Osteoblast (primary cell): ENCODE measurements at regions not wholly inside any gene's neighbourhood (a gene's known extent, or its start where the extent isn't known, plus 50 kb on each side); places are given as distances from the start of the nearest gene placed in this dataset.

ENCODE experiments used
- DNase-seq: peaks from one replicate; pipeline ENCODE4 v3.0.0; 2011; ENCODE audit warnings: low spot score, mixed read lengths; ENCODE audit not compliant: insufficient read length; ENCODE audit errors: missing footprints
- H2AFZ ChIP-seq: 2 replicates; pipeline ENCODE4 v1.6.0; 2011; ENCODE audit warnings: mild to moderate bottlenecking, low read length
- H3K27ac ChIP-seq: 2 replicates; pipeline ENCODE4 v1.5.1; 2011; ENCODE audit warnings: mild to moderate bottlenecking, low read depth, low read length, moderate library complexity
- H3K27me3 ChIP-seq: 2 replicates; pipeline ENCODE4 v1.6.0; 2012; ENCODE audit warnings: mild to moderate bottlenecking, control low read depth, inconsistent platforms, low read length, moderate library complexity; ENCODE audit not compliant: insufficient read depth
- H3K36me3 ChIP-seq: 2 replicates; pipeline ENCODE4 v1.5.1; 2011; ENCODE audit warnings: mild to moderate bottlenecking, low read length, control low read depth, moderate library complexity; ENCODE audit not compliant: insufficient read depth
- H3K4me1 ChIP-seq: 2 replicates; pipeline ENCODE4 v1.5.1; 2011; ENCODE audit warnings: mild to moderate bottlenecking, low read length, control low read depth, moderate library complexity; ENCODE audit not compliant: insufficient read depth
- H3K4me2 ChIP-seq: 2 replicates; pipeline ENCODE4 v1.6.0; 2011; ENCODE audit warnings: mild to moderate bottlenecking, low read length; ENCODE audit not compliant: insufficient read depth
- H3K4me3 ChIP-seq: fragments of 200-600 bp; sonication (generic); 3 replicates; pipeline ENCODE4 v1.5.1; 2012; ENCODE audit warnings: mild to moderate bottlenecking, low read length, inconsistent platforms; ENCODE audit not compliant: insufficient read depth
- H3K79me2 ChIP-seq: 2 replicates; pipeline ENCODE4 v1.6.0; 2012; ENCODE audit warnings: mild to moderate bottlenecking, low read length, control low read depth, inconsistent platforms; ENCODE audit not compliant: insufficient read depth
- H3K9me3 ChIP-seq: 2 replicates; pipeline ENCODE4 v1.5.1; 2011; ENCODE audit warnings: low read depth, low read length, control low read depth
- H4K20me1 ChIP-seq: 2 replicates; pipeline ENCODE4 v1.6.0; 2012; ENCODE audit warnings: mild to moderate bottlenecking, low read length, control low read depth; ENCODE audit not compliant: insufficient read depth
- TF ChIP-seq, protein P1 (sequence below): IDR thresholded peaks from 2 replicates; pipeline ENCODE4 v1.5.1; 2011; ENCODE audit warnings: mild to moderate bottlenecking, low read depth, low read length, moderate library complexity; ENCODE audit errors: extremely low read depth

DNA sequence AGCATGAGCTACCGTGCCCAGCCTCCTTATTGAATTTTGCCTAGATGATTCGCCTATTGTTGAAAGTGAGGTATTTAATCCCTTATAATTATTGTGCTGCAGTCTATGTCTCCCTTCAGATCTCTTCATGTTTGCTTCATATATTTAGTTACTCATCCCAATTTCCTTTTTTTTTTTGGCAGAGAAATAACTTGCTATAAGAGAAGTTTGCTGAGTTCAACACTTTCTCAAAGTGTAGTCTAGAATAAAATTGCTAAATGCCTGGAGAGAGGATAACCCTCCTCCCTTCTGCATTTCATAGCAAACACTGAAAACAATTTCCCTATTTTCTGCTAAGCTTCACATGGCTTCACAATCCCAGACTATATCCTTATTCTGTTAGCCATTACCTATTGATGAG lies 136.6 kb upstream of the CD180 start:
- Histone ChIP-seq H3K4me2 (no peak overlapping the region), H3K4me1 (no peaks in the 10 kb centered on the region), H2AFZ (no peak overlapping the region), H3K79me2 (no peaks in the 10 kb centered on the region), H3K27me3 (no peaks in the 10 kb centered on the region), H3K4me3 (no peak overlapping the region), H3K27ac (no peak overlapping the region), H3K9me3 (no peaks in the 10 kb centered on the region), H4K20me1 (no peaks in the 10 kb centered on the region), H3K36me3 (no peaks in the 10 kb centered on the region)
- no peak for DNase-seq
- TF ChIP-seq, protein P1, sequence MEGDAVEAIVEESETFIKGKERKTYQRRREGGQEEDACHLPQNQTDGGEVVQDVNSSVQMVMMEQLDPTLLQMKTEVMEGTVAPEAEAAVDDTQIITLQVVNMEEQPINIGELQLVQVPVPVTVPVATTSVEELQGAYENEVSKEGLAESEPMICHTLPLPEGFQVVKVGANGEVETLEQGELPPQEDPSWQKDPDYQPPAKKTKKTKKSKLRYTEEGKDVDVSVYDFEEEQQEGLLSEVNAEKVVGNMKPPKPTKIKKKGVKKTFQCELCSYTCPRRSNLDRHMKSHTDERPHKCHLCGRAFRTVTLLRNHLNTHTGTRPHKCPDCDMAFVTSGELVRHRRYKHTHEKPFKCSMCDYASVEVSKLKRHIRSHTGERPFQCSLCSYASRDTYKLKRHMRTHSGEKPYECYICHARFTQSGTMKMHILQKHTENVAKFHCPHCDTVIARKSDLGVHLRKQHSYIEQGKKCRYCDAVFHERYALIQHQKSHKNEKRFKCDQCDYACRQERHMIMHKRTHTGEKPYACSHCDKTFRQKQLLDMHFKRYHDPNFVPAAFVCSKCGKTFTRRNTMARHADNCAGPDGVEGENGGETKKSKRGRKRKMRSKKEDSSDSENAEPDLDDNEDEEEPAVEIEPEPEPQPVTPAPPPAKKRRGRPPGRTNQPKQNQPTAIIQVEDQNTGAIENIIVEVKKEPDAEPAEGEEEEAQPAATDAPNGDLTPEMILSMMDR: no peak

- no peak overlapping the region for H2AFZ ChIP-seq
- TF ChIP-seq, protein P1: no peak
- no peaks in the 10 kb centered on the region for H3K36me3 ChIP-seq
- no peaks in the 10 kb centered on the region for H3K4me1 ChIP-seq
- no peak overlapping the region for H3K4me2 ChIP-seq
- H3K79me2 ChIP-seq: no peaks in the 10 kb centered on the region
- no peaks in the 10 kb centered on the region for H3K9me3 ChIP-seq
- no peak overlapping the region for H3K27ac ChIP-seq
- no peaks in the 10 kb centered on the region for H4K20me1 ChIP-seq
- no peak overlapping the region for H3K4me3 ChIP-seq
- H3K27me3 ChIP-seq: no peaks in the 10 kb centered on the region
- DNase-seq: no peak
Observed at GRCh38 chr5:67331296-67331925, 134.8 kb upstream of the CD180 start.

- Histone ChIP-seq H3K79me2 (no peaks in the 10 kb centered on the region), H4K20me1 (no peaks in the 10 kb centered on the region), H3K4me1 (peaks cover 6% of the 10 kb centered on the region), H3K27me3 (no peaks in the 10 kb centered on the region), H3K27ac (no peak overlapping the region), H3K4me2 (no peak overlapping the region), H3K9me3 (no peaks in the 10 kb centered on the region), H3K4me3 (no peak overlapping the region), H2AFZ (no peak overlapping the region), H3K36me3 (no peaks in the 10 kb centered on the region)
- DNase-seq: no peak
- TF ChIP-seq, protein P1: no peak
Observed at GRCh38 chr5:67319935-67320725, 123.5 kb upstream of the CD180 start.

DNA sequence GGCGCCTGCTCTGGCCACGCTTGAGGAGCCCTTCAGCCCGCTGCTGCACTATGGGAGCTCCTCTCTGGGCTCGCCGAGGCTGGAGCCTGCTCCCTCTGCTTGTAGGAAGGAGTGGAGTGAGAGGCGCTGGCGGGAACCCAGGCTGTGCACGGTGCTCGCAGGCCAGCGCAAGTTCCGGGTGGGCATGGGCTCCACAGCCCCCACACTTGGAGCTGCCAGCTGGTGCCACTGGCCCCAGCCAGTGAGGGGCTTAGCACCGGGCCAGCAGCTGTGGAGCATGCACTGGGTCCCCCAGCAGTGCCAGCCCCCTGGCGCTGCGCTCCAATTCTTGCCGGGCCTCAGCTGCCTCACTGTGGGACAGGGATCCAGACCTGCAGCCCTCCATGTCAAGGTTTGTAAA lies 122.1 kb upstream of the CD180 start:
- TF ChIP-seq, protein P1: no peak
- H3K79me2 ChIP-seq: no peaks in the 10 kb centered on the region
- peaks cover 10% of the 10 kb centered on the region for H3K4me1 ChIP-seq
- no peak overlapping the region for H3K4me2 ChIP-seq
- H3K36me3 ChIP-seq: no peaks in the 10 kb centered on the region
- H3K27ac ChIP-seq: no peak overlapping the region
- no peaks in the 10 kb centered on the region for H3K27me3 ChIP-seq
- no peak overlapping the region for H2AFZ ChIP-seq
- no peaks in the 10 kb centered on the region for H4K20me1 ChIP-seq
- H3K4me3 ChIP-seq: no peak overlapping the region
- no peaks in the 10 kb centered on the region for H3K9me3 ChIP-seq
- DNase-seq: no peak
